K562 (cell line): ENCODE measurements at regions not wholly inside any gene's neighbourhood (a gene's known extent, or its start where the extent isn't known, plus 50 kb on each side); places are given as distances from the start of the nearest gene placed in this dataset.

Experiments used
- ATAC-seq: fragments of 200-7000 bp; cut with Tn5 transposase; 3 replicates; pipeline ENCODE4 v1.9.1; 2020; ENCODE audit warnings: moderate library complexity
- BruUV-seq: library from RNA; stranded (reverse); fragments of 400-500 nt; replicated peaks from 2 replicates; lab custom pipeline; 2021; lab: Mats Ljungman, UMichigan
- CTCF ChIA-PET: fragments of 300-600 bp; formaldehyde crosslinking; extraction: SDS; loops from one replicate; lab custom pipeline; 2021; ENCODE audit warnings: low intra/inter-chr PET ratio; lab: Yijun Ruan, JAX
- POLR2A ChIA-PET: fragments of 300-600, 350-650 bp; sonication (Branson Sonifier 250); formaldehyde crosslinking; extraction: SDS; loops from one replicate; lab custom pipeline; 2021; ENCODE audit warnings: antibody characterized with exemption, inconsistent platforms; lab: Yijun Ruan, JAX
- DNase-seq, 4 experiments: peaks; one replicate each; pipeline versions ENCODE4 v3.0.0 to v3.0.0-alpha.2; 2011 to 2018; ENCODE audit warnings: low spot score in 3 of 4, mixed read lengths in 3 of 4; ENCODE audit errors: extremely low read depth in 1 of 4
- FAIRE-seq: peaks from 2 replicates; lab custom pipeline; 2011; peaks lifted over from hg19 to GRCh38; lab: Jason Lieb, UNC
- H2AFZ ChIP-seq: 2 replicates; pipeline ENCODE4 v1.6.0; 2011; ENCODE audit warnings: low read depth, low read length, control low read depth, inconsistent platforms
- H3K27ac ChIP-seq: fragments of 200-600 bp; 3 replicates; pipeline ENCODE4 v1.8.0; 2011; ENCODE audit warnings: low read depth, mild to moderate bottlenecking, control low read depth, inconsistent platforms, low read length, moderate library complexity, mixed read lengths; ENCODE audit errors: extremely low read depth
- H3K27me3 ChIP-seq, 2 experiments: fragments of 300-600 bp in 1 of 2; 2 replicates in 1 of 2; 3 replicates in 1 of 2; pipeline versions ENCODE4 v1.6.0 to v1.8.0; 2011; ENCODE audit warnings: inconsistent platforms in 2 of 2, low read length in 2 of 2, mild to moderate bottlenecking in 1 of 2, mixed read lengths in 1 of 2, moderate library complexity in 1 of 2; ENCODE audit not compliant: control insufficient read depth in 2 of 2, insufficient read depth in 2 of 2
- H3K36me3 ChIP-seq: fragments of 300-600 bp; 3 replicates; pipeline ENCODE4 v1.8.0; 2011; ENCODE audit warnings: mild to moderate bottlenecking, low read length, inconsistent platforms; ENCODE audit not compliant: control insufficient read depth, insufficient read depth
- H3K4me1 ChIP-seq, 2 experiments: fragments of 200-600 bp in 1 of 2; replicated peaks in 1 of 2; 2 replicates in 1 of 2; 3 replicates in 1 of 2; pipeline versions ENCODE4 v1.5.1 to v1.8.0; 2011; ENCODE audit warnings: inconsistent platforms in 2 of 2, low read length in 2 of 2, mild to moderate bottlenecking in 1 of 2, mixed read lengths in 1 of 2, moderate library complexity in 1 of 2; ENCODE audit not compliant: control insufficient read depth in 2 of 2, insufficient read depth in 2 of 2
- H3K4me2 ChIP-seq: 2 replicates; pipeline ENCODE4 v1.6.1; 2011; ENCODE audit warnings: low read length, control low read depth, inconsistent platforms, mixed read lengths; ENCODE audit not compliant: insufficient read depth
- H3K4me3 ChIP-seq: fragments of 200-600 bp; sonication (generic), shearing (Covaris generic); 2 replicates; pipeline ENCODE4 v1.5.1; 2016; ENCODE audit warnings: control low read depth, inconsistent platforms
- H3K79me2 ChIP-seq: fragments of 200-600 bp; 3 replicates; pipeline ENCODE4 v1.8.0; 2011; ENCODE audit warnings: low read length, inconsistent platforms; ENCODE audit not compliant: control insufficient read depth, insufficient read depth
- H3K9ac ChIP-seq, 2 experiments: 2 replicates each; pipeline versions ENCODE4 v1.6.0 to v1.6.1; 2011; ENCODE audit warnings: low read depth in 2 of 2, low read length in 2 of 2, control low read depth in 1 of 2, inconsistent platforms in 1 of 2, mild to moderate bottlenecking in 1 of 2, mixed read lengths in 1 of 2; ENCODE audit not compliant: insufficient read depth in 1 of 2
- H3K9me1 ChIP-seq: one replicate; pipeline ENCODE4 v1.6.0; 2011; ENCODE audit warnings: inconsistent platforms, mild to moderate bottlenecking, low read length, moderate library complexity; ENCODE audit not compliant: control insufficient read depth, insufficient read depth
- H3K9me3 ChIP-seq: replicated peaks from 2 replicates; pipeline ENCODE4 v1.5.1; 2011; ENCODE audit warnings: low read depth, low read length, inconsistent platforms; ENCODE audit not compliant: control insufficient read depth, insufficient read depth
- H4K20me1 ChIP-seq: replicated peaks from 2 replicates; pipeline ENCODE4 v1.6.1; 2011; ENCODE audit warnings: low read length, inconsistent platforms, mixed read lengths; ENCODE audit not compliant: control insufficient read depth, insufficient read depth
- CBX1 ChIP-seq: sonication (generic); IDR thresholded peaks from 2 replicates; pipeline ENCODE4 v1.6.1; 2016; ENCODE audit warnings: antibody characterized with exemption, low read depth, mild to moderate bottlenecking
- ETV6 ChIP-seq, 3 experiments: fragments of 150-350 bp in 1 of 3; sonication (generic) in 1 of 3; formaldehyde crosslinking in 1 of 3; IDR thresholded peaks; 2 replicates each; pipeline versions ENCODE4 v1.6.1 to v1.8.0; 2014 to 2022; ENCODE audit warnings: borderline replicate concordance in 2 of 3, low read depth in 2 of 3, antibody characterized with exemption in 1 of 3, low read length in 1 of 3, mild to moderate bottlenecking in 1 of 3, missing genetic modification reagents in 1 of 3
- ZNF165 ChIP-seq: fragments of 250-450 bp; sonication (Bioruptor Pico); IDR thresholded peaks from 2 replicates; pipeline ENCODE4 v1.4.0; 2020; ENCODE audit warnings: borderline replicate concordance
- WGBS: fragments of 100-300 bp; shearing (Covaris generic); methylation state at CpG from one replicate; pipeline ENCODE4 v1.1.6; 2016; ENCODE audit warnings: low coverage, mixed read lengths; ENCODE audit not compliant: insufficient coverage; ENCODE audit errors: missing lambda C conversion rate; 5-methylcytosine and 5-hydroxymethylcytosine counted together
- in situ Hi-C: fragments of 300-500 bp; cut with MboI; formaldehyde crosslinking; loops from 4 replicates; pipeline ENCODE4 v1.15.0; 2018; ENCODE audit warnings: inconsistent platforms, mixed read lengths
- intact Hi-C: fragments of 100-400 bp; cut with micrococcal nuclease; formaldehyde crosslinking; loops from 2 replicates; pipeline ENCODE4 v1.14.2; 2022

DNA sequence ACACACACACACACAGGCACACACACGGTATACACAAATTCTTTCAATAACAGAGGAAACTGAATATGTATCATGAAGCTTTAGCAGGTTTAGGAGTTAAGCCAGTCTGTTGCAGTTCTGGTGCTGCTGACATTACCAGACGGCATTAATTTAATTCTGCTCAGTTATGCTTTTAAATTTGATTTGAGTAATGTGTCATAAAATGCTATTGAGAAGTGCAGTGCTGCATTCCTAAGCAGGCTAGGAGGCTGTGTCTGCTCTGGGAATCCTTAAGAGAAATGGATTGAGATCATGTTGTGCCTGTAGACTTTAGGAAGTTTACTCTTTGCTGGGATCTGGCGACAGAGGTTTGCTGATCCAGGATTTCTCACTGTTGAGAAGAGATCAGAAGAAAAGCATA lies 733.8 kb downstream of the BRINP1 start (continued):
- TF ChIP-seq ETV6 (IDR thresholded peaks at IDR 0.05; ENCODE audit: borderline replicate concordance in 1 of 2, low read depth in 2 of 2, low read length in 1 of 2) (no peak), ETV6 (CRISPR knock-in tag; IDR thresholded peaks at IDR 0.05; ENCODE audit: borderline replicate concordance) (no peak), CBX1 (no peak)

- no peak for DNase-seq
- ChIA-PET POLR2A (interaction anchor here (0.6 kb wide), 1 partner anchor 543 kb away, joined by 3 read pairs; no protein-coding TSS in a partner anchor), CTCF (no interaction called here)
- H3K4me1 ChIP-seq = no peaks in the 10 kb centered on the region
- no peak overlapping the region for H3K4me2 ChIP-seq
- no peak for FAIRE-seq
- no peak for TF ChIP-seq ZNF165 (CRISPR knock-in tag)
- 0% methylated on average over 2 of the region's 2 CpGs for WGBS
- H4K20me1 ChIP-seq = no peaks in the 10 kb centered on the region
- no TSS peak for BruUV-seq
- H3K27me3 ChIP-seq = no peaks in the 10 kb centered on the region
- ATAC-seq = no peak
- H3K36me3 ChIP-seq = no peaks in the 10 kb centered on the region
- H3K27ac ChIP-seq = no peak overlapping the region
- H3K9me3 ChIP-seq = no peaks in the 10 kb centered on the region; the same call in 1 of the 2 replicates
- in situ Hi-C loops (no loop called here), intact Hi-C loops (no loop called here)
- no peak overlapping the region for H2AFZ ChIP-seq
- no peaks in the 10 kb centered on the region for H3K9me1 ChIP-seq
- no peaks in the 10 kb centered on the region for H3K79me2 ChIP-seq
- H3K9ac ChIP-seq = no peak overlapping the region
- no peak overlapping the region for H3K4me3 ChIP-seq
These were observed 731.6 kb downstream of the BRINP1 start for GRCh38 chr9:118637681-118638080.
